GM12874 (cell line): ENCODE measurements at regions not wholly inside any gene's neighbourhood (a gene's known extent, or its start where the extent isn't known, plus 50 kb on each side); places are given as distances from the start of the nearest gene placed in this dataset.

Experiments used
- CTCF ChIP-seq: IDR thresholded peaks from 2 replicates; pipeline ENCODE4 v1.5.1; 2011; ENCODE audit warnings: low read depth, mild to moderate bottlenecking, control low read depth, low read length, moderate library complexity; ENCODE audit not compliant: insufficient read depth

- no peak for TF ChIP-seq CTCF
Observed at GRCh38 chr5:136642976-136643375, 277.6 kb upstream of the TRPC7 start.

GRCh38 chr5:136639616-136640015 is 274.3 kb upstream of the TRPC7 start:
- TF ChIP-seq CTCF: no peak

- no peak for TF ChIP-seq CTCF
Observed at GRCh38 chr5:136638084-136638483, 272.7 kb upstream of the TRPC7 start.

- TF ChIP-seq CTCF: no peak
Observed at GRCh38 chr5:136636001-136636400, 270.7 kb upstream of the TRPC7 start.

- TF ChIP-seq CTCF: no peak
Observed at GRCh38 chr5:136631186-136631585, 265.8 kb upstream of the TRPC7 start.

GRCh38 chr5:136629125-136629792 is 263.9 kb upstream of the TRPC7 start:
- no peak for TF ChIP-seq CTCF

- no peak for TF ChIP-seq CTCF
Observed at GRCh38 chr5:136626531-136626930, 261.2 kb upstream of the TRPC7 start.
